Panc1 (cell line): ENCODE measurements at regions not wholly inside any gene's neighbourhood (a gene's known extent, or its start where the extent isn't known, plus 50 kb on each side); places are given as distances from the start of the nearest gene placed in this dataset.

ENCODE experiments used
- ATAC-seq: fragments of 200-7000 bp; cut with Tn5 transposase; 2 replicates; pipeline ENCODE4 v1.9.1; 2020; ENCODE audit warnings: mild to moderate bottlenecking, moderate library complexity
- BruUV-seq: library from RNA; stranded (reverse); fragments of 400-500 nt; replicated peaks from 2 replicates; lab custom pipeline; 2021; lab: Mats Ljungman, UMichigan
- CTCF ChIA-PET: fragments of 300-600 bp; sonication (Branson Sonifier 250); formaldehyde crosslinking; loops from one replicate; lab custom pipeline; 2022; ENCODE audit warnings: antibody characterized with exemption; lab: Charles Lee
- POLR2A ChIA-PET: fragments of 300-600 bp; sonication (Branson Sonifier 250); formaldehyde crosslinking; loops from one replicate; lab custom pipeline; 2022; ENCODE audit warnings: antibody characterized with exemption; lab: Charles Lee
- DNase-seq: peaks from one replicate; pipeline ENCODE4 v3.0.0-alpha.2; 2010; ENCODE audit warnings: low read depth, low spot score
- H3K27ac ChIP-seq: 2 replicates; pipeline ENCODE4 v1.5.1; 2011; ENCODE audit warnings: mild to moderate bottlenecking, low read length, inconsistent platforms
- H3K27me3 ChIP-seq: fragments of 200-500 bp; sonication (Bioruptor generic); 2 replicates; pipeline ENCODE4 v1.6.0; 2014; ENCODE audit warnings: low read length, inconsistent platforms; ENCODE audit not compliant: control insufficient read depth, insufficient read depth
- H3K36me3 ChIP-seq: fragments of 200-500 bp; sonication (Bioruptor generic); 2 replicates; pipeline ENCODE4 v1.5.1; 2014; ENCODE audit warnings: inconsistent platforms, mild to moderate bottlenecking, low read length, moderate library complexity; ENCODE audit not compliant: control insufficient read depth, insufficient read depth
- H3K4me1 ChIP-seq: 2 replicates; pipeline ENCODE4 v1.5.1; 2011; ENCODE audit warnings: inconsistent platforms, mild to moderate bottlenecking, low read length, moderate library complexity; ENCODE audit not compliant: control insufficient read depth, insufficient read depth
- H3K4me3 ChIP-seq, 2 experiments: 2 replicates each; pipeline ENCODE4 v1.5.1; 2011 to 2012; ENCODE audit warnings: low read depth in 2 of 2, low read length in 2 of 2, mild to moderate bottlenecking in 2 of 2, inconsistent platforms in 1 of 2, moderate library complexity in 1 of 2
- H3K9me3 ChIP-seq: fragments of 200-500 bp; sonication (Bioruptor generic); 2 replicates; pipeline ENCODE4 v1.5.1; 2014; ENCODE audit warnings: low read depth, mild to moderate bottlenecking, inconsistent platforms, low read length, moderate library complexity; ENCODE audit not compliant: control insufficient read depth, insufficient read depth
- POLR2AphosphoS5 ChIP-seq: IDR thresholded peaks from 2 replicates; pipeline ENCODE4 v1.6.1; 2012; ENCODE audit warnings: mild to moderate bottlenecking, low read depth, low read length, moderate library complexity
- SIN3A ChIP-seq: IDR thresholded peaks from 2 replicates; pipeline ENCODE4 v1.6.1; 2012; ENCODE audit warnings: low read depth, mild to moderate bottlenecking, low read length, moderate library complexity, borderline replicate concordance; ENCODE audit not compliant: insufficient read depth
- TCF7L2 ChIP-seq: IDR thresholded peaks from 2 replicates; pipeline ENCODE4 v1.6.1; 2011; ENCODE audit warnings: mild to moderate bottlenecking, low read depth, low read length, inconsistent platforms
- in situ Hi-C: cut with HindIII; loops from 2 replicates; pipeline ENCODE4 v1.10.0; 2016; ENCODE audit warnings: low sequenced_read_pairs, low pct_unique_long_range_greater_than_20kb
- intact Hi-C: fragments of 100-400 bp; cut with micrococcal nuclease; formaldehyde crosslinking; loops from one replicate; pipeline ENCODE4 v1.10.0; 2022; ENCODE audit not compliant: unreplicated experiment
- TF ChIP-seq, protein P1 (sequence below): fragments of 450-650 bp; IDR thresholded peaks from 2 replicates; pipeline ENCODE4 v1.5.1; 2017; ENCODE audit warnings: mild to moderate bottlenecking
- TF ChIP-seq, protein P2 (sequence below), 2 experiments: IDR thresholded peaks; 2 replicates each; pipeline ENCODE4 v1.6.1; 2011 to 2012; ENCODE audit warnings: low read depth in 2 of 2, control low read depth in 1 of 2, low read length in 1 of 2, mild to moderate bottlenecking in 1 of 2, moderate library complexity in 1 of 2; ENCODE audit not compliant: insufficient read depth in 1 of 2

DNA sequence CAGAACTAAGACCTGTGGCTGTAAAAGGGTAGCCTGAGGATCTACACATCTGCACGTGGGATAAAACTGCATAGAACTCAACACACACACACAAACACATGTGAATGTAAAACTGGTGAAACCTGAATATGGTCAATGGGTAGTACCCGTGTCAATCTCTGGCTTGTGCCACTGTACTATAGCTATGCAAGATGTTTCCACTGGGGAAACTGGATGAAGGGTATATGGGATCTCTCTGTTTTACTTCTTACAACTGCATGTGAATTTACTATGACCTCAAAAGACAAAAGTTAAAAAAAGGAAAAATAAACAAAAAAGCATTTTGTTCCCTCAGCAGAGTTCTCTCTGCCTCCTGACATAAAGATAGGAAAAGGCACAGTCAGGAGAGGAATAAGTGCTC is 143.3 kb upstream of the LHX1 start:
- H3K27ac ChIP-seq = no peak overlapping the region
- H3K9me3 ChIP-seq = no peaks in the 10 kb centered on the region
- no TSS peak for BruUV-seq
- CTCF ChIA-PET = no interaction called here
- ATAC-seq (no peak), DNase-seq (no peak)
- TF ChIP-seq, protein P1, sequence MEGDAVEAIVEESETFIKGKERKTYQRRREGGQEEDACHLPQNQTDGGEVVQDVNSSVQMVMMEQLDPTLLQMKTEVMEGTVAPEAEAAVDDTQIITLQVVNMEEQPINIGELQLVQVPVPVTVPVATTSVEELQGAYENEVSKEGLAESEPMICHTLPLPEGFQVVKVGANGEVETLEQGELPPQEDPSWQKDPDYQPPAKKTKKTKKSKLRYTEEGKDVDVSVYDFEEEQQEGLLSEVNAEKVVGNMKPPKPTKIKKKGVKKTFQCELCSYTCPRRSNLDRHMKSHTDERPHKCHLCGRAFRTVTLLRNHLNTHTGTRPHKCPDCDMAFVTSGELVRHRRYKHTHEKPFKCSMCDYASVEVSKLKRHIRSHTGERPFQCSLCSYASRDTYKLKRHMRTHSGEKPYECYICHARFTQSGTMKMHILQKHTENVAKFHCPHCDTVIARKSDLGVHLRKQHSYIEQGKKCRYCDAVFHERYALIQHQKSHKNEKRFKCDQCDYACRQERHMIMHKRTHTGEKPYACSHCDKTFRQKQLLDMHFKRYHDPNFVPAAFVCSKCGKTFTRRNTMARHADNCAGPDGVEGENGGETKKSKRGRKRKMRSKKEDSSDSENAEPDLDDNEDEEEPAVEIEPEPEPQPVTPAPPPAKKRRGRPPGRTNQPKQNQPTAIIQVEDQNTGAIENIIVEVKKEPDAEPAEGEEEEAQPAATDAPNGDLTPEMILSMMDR = no peak
- TF ChIP-seq SIN3A = no peak
- TF ChIP-seq TCF7L2 = no peak
- no peak for TF ChIP-seq POLR2AphosphoS5
- TF ChIP-seq, protein P2, sequence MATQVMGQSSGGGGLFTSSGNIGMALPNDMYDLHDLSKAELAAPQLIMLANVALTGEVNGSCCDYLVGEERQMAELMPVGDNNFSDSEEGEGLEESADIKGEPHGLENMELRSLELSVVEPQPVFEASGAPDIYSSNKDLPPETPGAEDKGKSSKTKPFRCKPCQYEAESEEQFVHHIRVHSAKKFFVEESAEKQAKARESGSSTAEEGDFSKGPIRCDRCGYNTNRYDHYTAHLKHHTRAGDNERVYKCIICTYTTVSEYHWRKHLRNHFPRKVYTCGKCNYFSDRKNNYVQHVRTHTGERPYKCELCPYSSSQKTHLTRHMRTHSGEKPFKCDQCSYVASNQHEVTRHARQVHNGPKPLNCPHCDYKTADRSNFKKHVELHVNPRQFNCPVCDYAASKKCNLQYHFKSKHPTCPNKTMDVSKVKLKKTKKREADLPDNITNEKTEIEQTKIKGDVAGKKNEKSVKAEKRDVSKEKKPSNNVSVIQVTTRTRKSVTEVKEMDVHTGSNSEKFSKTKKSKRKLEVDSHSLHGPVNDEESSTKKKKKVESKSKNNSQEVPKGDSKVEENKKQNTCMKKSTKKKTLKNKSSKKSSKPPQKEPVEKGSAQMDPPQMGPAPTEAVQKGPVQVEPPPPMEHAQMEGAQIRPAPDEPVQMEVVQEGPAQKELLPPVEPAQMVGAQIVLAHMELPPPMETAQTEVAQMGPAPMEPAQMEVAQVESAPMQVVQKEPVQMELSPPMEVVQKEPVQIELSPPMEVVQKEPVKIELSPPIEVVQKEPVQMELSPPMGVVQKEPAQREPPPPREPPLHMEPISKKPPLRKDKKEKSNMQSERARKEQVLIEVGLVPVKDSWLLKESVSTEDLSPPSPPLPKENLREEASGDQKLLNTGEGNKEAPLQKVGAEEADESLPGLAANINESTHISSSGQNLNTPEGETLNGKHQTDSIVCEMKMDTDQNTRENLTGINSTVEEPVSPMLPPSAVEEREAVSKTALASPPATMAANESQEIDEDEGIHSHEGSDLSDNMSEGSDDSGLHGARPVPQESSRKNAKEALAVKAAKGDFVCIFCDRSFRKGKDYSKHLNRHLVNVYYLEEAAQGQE (IDR thresholded peaks at IDR 0.05; ENCODE audit: insufficient read depth in 1 of 2, low read depth in 2 of 2, low read length in 1 of 2) = no peak
- H3K36me3 ChIP-seq = no peaks in the 10 kb centered on the region
- POLR2A ChIA-PET = no interaction called here
- H3K4me3 ChIP-seq = no peak overlapping the region
- in situ Hi-C loops (no loop called here), intact Hi-C loops (no loop called here)
- no peaks in the 10 kb centered on the region for H3K27me3 ChIP-seq
- no peaks in the 10 kb centered on the region for H3K4me1 ChIP-seq

- no peak overlapping the region for H3K27ac ChIP-seq
- no peaks in the 10 kb centered on the region for H3K36me3 ChIP-seq
- TF ChIP-seq, protein P1 = no peak
- TF ChIP-seq, protein P2 (IDR thresholded peaks at IDR 0.05; ENCODE audit: insufficient read depth in 1 of 2, low read depth in 2 of 2, low read length in 1 of 2) = no peak
- no peak for TF ChIP-seq TCF7L2
- TF ChIP-seq SIN3A = no peak
- no peak for TF ChIP-seq POLR2AphosphoS5
- ChIA-PET CTCF (no interaction called here), POLR2A (no interaction called here)
- no peaks in the 10 kb centered on the region for H3K9me3 ChIP-seq
- in situ Hi-C loops = no loop called here
- ATAC-seq (0 out of 2 replicates have a peak, but pooled peaks have one; percentile 14), DNase-seq (no peak)
- H3K27me3 ChIP-seq = no peaks in the 10 kb centered on the region
- peak overlapping the region; percentile 30 to 44 for H3K4me3 ChIP-seq
- BruUV-seq = no TSS peak
- no peaks in the 10 kb centered on the region for H3K4me1 ChIP-seq
- intact Hi-C loops = no loop called here
Measured at GRCh38 chr17:36807496-36808179, 129.6 kb upstream of the LHX1 start.
